Femur (tissue), 1 donor: ENCODE measurements at regions not wholly inside any gene's neighbourhood (a gene's known extent, or its start where the extent isn't known, plus 50 kb on each side); places are given as distances from the start of the nearest gene placed in this dataset.
"Not testable (repeated sequence)": the region's sequence is repeated elsewhere in the genome, so short reads cannot be mapped to it uniquely, and the experiment has no call there.

Experiments used
- DNase-seq: peaks from one replicate; pipeline ENCODE4 v3.0.0-alpha.2; 2017

DNA sequence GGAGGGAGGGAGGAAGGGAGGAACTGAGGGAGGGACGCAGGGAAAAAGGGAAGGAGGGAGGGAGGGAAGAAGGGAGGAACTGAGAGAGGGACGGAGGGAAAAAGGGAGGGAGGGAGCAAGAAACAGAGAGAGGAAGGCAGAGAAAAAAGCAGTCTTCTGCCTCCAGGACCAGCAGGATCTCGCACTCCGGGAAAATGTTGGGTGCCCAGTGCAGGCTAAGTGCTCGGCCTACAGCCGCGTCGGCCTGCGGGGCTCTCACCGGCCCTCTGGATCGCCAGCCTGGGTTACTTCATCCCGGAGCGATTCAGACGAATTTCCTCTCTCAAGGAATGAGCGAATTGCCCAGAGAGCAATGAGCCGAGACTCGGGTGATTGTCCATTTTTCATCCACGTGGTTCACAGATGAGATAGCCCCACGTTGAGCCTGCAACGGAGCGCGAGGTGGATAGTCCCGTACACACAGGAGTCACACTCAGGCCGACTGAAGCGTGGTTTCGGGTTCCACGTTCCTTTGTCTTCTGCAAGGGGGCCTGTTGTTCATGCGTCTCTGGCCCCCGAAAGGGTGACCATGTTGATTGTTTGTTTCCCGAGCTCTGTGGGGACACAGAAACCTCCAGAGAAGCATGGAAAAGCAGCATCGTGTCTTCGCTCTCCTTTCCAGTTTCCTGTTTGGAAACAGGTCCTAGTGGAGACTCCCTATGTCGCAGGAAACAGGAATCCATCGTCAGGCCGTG is 1937.1 kb upstream of the DEFB115 start:
- DNase-seq = not testable (repeated sequence)

DNA sequence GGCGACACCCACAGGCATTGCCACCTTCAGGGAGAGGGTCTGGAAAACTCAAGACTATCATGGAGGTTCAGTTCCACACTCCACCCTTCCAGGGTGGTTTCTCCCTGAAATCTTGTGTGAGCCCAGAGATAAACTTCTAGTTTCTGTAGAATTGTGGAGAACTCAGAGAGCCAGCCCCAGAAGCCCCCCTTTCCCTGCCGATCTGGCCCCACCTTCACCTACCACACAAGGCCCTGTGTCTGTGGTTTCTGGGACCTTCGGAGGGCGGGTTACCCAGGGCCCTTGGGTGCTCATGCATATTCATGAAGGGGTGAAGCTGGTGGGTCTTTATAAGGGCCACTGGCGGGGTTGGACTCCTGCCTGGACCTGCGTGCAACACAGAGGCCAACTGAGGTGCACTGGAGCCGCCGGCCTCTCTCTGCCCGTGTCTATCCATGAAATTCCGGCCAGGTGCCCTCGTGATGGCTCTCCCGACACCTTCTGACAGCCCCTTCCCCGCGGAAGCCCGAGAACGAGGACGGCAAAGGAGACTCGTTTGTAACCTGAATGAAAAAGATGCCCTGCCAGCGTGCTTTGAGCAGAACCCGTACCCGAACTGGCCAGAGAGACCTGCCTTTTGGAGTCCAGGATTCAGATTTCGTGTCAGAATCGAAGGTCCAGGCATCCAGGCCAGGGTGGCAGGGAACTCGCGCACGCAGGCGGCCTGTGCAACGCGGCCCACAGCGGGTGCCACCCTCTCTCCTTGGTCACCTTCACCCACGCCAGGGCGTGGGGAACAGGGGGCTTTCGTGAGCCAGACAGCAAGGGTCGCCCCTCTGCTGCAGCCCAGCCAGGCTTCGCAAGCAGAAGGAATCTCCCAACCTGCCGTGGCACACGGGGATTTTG is 1933.6 kb upstream of the DEFB115 start:
- not testable (repeated sequence) for DNase-seq

DNA sequence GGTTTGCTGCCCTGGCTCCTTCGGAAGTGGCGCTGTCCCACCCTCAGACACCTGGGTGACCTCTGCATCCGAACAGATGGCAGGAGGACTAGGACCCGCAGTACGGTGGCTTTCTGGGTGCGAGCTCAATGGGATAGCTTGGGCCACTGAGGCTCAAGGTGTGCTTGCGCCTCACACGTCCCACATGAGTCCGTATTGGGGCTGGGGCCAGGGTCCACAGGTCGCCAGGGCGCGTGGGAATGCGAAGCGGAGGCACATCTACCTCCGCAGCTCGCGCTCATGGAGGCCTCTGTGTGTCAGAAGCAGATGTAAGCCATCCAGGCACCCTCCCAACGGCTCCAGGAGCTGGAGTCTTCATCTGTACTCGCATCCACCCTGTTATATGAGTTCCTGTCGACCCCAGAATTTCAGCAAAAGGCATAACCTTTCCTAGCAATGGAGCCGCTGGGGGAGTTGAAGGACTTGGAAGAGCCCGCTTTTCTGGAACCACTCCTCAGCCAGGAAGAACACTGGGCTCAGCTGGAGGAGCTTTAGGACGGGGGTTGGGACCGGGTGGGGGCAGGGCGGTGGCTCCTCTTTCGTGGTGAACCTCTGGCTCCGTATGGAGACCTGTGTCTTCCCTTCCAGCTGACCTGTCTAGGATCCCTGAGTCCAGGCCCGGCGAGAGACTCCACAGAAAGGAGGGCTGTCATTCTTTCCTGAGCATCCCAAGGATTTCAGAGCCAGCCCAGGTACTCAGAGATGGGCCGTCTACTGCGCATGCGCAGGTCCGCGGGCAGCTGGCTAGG is 1932.8 kb upstream of the DEFB115 start:
- DNase-seq = not testable (repeated sequence)

DNA sequence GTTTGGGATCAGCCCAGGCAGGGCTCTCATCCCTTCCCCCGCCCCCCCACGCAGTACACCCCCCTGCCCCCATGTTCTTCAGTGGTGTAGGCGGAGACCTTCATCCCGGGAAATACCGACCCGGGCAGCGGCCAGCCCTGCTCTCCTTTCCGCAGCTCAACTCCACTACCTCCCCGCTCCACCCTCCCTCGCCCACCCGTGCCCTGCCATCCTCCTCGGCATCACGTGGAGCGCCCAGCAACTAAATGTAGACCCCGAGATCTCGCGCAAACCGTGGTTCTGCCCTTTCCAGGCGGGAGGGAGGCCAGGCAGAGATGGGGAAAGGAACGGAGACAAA is 1932.2 kb upstream of the DEFB115 start:
- no peak for DNase-seq

DNA sequence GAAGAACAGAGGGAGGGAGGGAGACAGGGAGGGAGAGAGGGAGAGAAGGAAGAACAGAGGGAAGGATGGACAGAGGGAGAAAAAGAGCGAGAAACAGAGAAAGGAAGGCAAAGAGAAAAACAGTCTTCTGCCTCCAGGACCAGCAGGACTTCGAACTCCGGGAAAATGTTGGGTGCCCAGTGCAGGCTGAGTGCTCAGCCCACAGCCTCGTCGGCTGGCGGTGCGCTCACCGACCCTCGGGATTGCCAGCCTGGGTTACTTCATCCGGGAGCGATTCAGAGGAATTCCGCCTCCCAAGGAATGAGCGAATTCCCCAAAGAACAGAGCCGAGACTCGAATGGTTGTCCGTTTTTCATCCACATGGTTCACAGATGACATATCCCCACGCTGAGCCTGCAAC is 1931.7 kb upstream of the DEFB115 start:
- DNase-seq = not testable (repeated sequence)

DNA sequence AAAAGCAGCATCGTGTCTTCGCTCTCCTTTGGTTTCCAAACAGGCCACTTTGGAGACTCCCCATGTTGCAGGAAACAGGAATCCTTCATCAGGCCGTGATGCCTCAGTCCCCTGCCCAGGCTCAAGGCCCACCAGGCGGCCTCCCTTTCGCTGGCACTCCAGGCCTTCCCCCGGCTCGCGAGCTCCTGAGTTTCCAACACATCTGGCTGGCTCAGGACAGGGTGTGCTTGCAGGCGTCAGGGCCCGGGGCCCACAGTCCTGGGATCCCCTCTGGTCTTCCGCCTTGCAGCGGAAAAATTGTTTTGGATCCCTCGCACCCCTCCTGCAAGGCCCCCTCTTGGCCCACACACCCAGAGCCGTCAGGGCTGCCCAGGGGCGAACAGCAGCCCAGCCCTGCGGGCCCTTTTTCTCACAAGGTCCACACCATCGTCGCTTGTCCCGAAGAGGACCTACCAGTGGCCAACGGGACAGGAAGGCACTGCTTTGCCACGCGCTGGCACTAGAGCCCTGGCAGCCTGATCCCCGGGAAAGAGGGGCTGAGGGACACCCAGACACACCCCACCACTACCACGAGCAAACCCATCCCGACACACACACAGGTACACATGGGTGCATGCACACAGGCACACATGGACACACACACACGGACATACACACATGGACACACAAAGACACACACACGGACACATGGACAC is 1930.9 kb upstream of the DEFB115 start:
- no peak for DNase-seq

DNA sequence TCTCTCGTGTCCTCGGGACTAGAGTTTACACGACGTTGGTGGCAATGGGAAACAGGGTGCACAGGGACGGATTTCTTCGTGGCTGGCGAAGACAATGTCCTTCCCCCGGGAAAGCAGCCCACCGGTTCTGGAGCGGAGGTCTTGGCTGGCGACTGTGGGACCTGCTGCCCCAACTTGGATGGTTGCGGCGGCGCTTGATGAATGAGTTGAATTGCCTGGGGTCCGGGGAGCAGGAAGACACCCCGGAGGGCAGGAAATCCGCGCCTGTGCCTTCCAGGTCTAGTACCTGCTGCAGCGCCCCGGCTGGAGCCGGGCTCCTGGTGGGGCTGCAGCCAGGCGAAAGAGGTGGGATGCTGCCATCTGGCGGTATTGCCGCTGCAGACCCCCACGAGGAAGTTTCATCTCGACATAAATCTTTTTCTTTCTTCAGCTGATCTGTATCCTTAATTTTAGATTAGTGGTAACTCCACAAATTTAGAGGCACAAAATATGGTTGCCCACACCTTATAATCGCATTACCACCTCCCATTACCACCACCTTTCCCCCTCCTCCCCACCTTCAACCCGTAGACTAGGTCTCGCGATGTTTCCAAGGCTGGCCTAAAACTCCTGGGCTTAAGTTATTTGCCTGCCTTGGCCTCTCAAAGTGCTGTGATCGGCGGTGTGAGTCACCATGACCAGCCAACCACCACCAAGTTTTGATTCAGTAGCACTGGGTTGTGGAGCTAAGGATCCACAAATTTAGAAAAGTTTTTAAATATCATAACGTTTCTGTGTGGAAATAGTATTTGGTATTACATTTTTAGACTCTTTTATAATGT is 1929.7 kb upstream of the DEFB115 start:
- not testable (repeated sequence) for DNase-seq

DNA sequence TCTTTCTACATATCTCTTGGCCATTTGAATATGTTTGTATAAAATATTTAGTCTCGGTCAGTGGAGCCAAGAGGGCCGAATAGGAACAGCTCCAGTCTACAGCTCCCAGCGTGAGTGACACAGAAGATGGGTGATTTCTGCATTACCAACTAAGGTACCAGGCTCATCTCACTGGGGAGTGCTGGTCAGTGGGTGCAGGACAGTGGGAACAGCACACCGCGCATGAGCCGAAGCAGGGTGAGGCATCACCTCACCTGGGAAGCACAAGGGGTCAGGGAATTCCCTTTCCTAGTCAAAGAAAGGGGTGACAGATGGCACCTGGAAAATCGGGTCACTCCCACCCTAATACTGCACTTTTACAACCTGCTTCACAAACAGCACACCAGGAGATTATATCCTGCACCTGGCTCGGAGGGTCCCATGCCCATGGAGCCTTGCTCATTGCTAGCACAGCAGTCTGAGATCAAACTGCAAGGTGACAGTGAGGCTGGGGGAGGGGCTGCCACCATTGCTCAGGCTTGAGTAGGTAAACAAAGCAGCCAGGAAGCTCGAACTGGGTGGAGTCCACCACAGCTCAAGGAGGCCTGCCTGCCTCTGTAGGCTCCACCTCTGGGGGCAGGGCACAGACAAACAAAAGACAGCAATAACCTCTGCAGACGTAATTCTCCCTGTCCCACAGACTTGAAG is 1926.9 kb upstream of the DEFB115 start:
- not testable (repeated sequence) for DNase-seq

DNA sequence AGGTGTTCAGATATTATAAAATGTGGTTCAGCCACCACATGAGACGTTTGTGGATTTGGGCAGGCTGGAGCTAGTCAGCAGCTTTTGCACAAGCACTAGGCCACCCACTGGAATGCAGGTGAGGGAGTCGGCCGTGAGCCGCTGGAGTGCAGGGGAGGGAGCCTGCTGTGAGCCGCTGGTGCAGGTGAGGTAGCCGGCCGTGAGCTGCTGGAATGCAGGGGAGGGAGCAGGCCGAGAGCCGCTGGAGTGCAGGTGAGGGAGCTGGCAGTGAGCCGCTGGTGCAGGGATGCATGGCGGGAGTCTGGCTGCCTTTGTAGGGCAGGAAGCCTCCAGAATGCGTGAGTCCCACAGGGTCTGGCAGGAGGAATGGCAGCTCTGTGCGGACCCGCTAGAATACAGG is 1907.6 kb upstream of the DEFB115 start:
- no peak for DNase-seq

DNA sequence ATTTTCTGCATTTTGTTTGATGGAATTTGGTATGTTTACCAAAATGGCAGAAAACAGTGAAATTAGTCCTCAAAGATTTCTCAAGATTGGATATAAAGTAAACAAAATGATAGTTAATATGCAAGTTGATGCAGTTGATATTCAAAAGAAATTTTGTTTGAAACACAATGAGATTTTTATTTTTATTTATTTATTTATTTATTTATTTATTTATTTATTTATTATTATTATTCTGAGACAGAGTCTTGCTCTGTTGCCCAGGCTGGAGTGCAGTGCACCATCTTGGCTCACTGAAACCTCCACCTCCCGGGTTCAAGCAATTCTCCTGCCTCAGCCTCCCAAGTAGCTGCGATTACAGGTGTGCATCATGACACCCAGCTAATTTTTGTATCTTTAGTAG is 1881.5 kb upstream of the DEFB115 start:
- not testable (repeated sequence) for DNase-seq

DNA sequence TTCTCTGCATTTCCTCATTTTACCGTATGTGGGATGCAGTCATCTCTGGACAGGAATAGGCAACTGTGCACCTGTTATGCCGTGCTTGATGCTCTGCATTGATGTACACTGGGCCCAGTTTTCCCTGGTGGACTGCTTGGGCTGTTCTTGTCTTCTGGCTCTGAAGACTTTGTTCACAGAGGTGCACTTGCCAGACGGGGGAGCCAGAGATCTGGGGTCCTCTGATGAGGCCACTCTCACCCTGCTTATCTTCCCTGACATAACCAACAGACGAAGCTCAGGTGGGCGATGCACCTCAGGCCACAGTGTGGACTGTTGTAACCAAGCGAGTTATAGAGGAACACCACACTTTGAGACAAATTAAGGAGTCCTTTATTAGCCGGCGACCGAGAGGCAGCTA is 1864.6 kb upstream of the DEFB115 start:
- not testable (repeated sequence) for DNase-seq

DNA sequence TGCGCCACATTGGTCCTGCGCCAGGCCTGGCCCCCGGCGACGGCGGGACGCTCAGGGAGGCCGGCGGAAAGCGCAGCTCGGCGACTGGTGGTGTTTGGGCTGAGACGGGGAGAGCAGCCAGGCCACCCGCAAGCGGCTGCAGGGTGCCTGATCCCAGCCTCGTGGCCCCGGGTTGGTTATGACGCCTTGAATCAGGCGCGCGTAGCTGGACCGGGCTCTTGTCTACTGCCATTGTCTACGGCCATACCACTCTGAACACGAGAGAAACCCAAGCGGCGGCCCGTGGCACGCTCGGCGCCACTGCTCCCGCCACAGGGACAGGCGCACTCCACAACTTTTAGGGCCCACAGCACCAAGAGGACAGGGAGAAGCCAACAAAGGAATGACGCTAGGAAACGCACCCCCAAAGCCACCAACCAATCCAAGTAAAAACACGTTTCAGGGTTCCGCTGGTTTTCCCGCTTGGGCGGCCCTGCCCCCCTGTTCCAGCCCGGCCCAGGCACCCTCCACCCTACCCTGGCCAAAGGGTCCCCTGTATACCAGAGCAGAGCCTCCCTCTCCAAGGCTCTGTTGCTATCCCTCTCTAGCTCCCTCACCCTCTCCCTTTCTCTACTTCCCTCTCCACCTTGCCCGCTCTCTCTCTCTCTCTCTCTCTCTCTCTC is 1849.3 kb upstream of the DEFB115 start:
- no peak for DNase-seq

DNA sequence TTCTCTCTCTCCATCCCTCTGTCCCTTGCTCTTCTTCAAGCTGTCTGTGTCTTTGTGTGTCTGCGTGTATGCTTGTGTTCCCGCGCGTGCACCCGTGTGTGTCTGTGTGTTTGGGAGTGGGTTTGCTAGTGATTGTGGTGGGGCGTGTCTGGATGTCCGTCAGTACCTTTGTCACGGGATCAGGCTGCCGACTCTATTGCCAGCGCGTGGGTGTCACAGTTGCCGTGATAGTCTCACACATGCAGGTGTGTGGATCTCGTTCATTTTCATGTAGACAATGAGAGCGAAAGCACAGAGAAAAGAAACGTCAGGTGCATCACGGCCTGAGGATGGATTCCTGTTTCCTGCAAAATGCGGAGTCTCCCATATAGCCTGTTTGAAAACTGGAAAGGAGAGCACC is 1848.8 kb upstream of the DEFB115 start:
- not testable (repeated sequence) for DNase-seq

DNA sequence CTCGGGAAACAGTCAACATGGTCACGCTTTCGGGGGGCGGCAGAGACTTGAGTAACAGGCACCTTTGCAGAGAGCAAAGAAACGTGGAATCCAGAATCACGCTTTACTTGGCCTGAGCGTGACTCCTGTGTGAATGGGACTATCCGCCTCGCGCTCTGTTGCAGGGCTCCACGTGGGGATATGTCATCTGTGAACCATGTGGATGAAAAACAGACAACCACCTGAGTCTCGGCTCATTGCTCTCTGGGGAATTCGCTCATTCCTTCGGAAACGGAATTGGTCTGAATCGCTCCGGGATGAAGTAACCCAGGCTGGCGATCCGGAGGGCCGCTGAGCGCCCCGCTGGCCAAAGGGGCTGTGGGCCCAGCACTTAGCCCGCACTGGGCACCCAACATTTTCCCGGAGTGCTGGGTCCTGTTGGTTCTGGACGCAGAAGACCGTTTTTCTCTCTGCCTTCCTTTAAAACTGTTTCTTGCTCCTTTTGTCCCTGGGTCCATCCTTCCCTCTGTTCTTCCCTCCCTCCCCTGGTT is 1848.2 kb upstream of the DEFB115 start:
- not testable (repeated sequence) for DNase-seq

DNA sequence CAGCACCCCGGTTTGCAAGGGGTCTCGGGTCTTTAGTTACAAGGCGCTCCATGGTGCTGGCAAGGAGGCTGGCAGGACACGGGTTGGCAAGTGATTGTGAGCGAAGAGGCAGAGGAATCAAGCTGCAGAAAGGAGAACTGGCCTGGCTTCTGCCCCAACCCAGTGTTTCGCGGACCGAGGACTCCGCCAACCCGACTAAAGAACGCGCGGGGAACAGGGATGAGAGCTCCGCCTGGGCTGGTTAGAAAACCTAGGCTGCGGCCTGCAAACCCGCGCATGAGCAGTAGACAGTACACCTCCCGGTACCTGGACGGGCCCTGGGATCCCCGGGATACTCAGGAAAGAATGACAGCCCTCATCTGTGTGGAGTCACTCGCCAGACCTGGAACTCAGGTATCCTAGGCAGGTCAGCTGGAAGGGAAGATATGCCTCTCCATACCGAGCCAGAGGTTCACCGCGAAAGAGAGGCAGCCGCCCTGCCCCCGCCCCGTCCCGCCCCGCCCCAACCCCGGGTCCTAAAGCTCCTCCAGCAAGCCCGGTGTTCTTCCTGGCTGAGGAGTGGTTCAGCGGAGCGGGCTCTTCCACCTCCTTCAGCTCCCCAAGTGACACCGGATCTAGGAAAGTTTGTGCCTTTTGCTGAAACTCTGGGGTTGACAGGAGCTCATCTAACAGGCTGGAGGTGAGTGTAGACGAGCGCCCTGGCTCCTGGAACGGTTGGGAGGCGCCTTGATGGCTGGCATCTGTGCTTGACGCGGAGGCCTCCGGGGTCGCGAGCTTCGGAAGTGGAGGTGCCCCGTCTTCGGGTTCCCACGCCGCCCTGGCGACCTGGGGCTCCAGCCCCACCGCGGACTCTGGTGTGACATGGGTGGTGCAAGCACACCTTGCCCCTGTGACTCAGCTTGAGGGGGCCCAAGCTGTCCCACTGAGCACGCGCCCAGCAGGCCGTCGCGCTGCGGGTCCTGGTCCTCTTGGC is 1847.3 kb upstream of the DEFB115 start:
- no peak for DNase-seq

DNA sequence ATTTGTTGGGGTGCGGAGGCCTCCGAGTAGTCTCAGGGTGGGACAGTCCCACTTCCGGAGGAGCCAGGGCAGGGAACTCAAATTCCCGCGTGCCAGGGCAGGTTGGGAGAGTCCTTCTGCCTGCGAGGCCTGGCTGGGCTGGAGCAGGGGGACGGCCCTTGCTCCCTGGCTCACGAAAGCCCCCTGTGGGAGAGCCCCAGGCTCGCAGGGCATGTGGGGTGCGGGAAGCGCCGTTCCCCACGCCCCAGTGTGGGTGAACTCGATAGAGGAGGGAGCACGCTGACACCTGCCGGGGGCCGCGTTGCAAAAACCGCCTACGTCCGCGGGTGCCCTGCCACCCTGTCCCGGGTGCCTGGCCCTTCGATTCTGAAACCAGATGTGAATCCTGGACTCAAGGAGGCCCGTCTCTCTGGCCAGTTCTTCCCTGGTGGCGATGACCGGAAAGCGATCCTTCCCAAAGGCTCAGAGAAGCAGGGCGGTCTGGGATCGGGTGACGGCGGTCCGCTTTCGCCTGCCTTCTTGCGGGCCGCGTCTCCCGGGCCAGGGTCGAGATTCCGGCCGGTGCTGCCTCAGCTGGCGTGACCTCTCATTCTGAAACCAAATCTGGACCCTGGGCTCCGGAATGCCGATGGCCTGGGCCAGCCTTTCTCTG is 1846.5 kb upstream of the DEFB115 start:
- DNase-seq = no peak

DNA sequence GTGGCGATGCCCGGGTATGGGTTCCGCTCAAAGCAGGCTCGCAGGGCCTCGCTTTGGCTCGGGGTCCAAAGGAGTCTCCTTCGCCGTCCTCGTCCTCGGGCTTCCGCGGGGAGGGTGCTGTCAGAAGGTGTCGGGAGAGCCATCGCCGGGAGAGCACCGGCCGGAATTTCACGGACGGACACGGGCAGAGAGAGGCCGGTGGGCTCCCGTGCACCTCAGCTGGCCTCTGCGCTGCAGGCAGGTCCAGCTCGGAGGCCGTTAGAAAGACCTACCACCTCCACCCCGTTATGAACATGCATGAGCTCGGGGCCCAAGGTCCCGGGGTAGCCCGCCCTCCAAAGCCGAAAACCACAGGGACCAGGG is 1846.0 kb upstream of the DEFB115 start:
- DNase-seq = not testable (repeated sequence)

DNA sequence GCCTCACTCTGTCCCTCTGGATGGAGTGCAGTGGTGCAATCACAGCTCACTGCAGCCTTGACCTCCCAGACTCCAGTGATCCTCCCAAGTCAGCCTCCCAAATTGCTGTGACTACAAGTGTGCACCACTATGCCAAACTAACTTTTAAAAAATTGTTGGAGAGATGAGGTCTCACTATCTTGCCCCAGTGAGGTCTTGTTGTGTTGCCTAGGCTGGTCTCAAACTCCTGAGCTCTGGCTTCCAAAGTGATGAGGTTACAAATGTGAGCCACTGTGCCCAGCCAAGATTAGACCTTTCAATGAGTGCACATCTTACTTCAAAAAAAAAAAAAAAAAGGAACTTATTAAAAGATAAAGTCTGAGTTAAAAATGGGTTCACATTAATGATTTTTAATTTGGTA is 1838.1 kb upstream of the DEFB115 start:
- DNase-seq = no peak
